Prostate gland (tissue), 2 donors: ENCODE measurements at regions not wholly inside any gene's neighbourhood (a gene's known extent, or its start where the extent isn't known, plus 50 kb on each side); places are given as distances from the start of the nearest gene placed in this dataset.

Source experiments
- DNase-seq: peaks from one replicate; pipeline ENCODE4 v3.0.0-alpha.2; 2019; ENCODE audit warnings: low spot score
- H3K27ac ChIP-seq, 2 donors: fragments of 200-600 bp; sonication (generic); 2 replicates each; pipeline ENCODE4 v1.5.1; 2017 to 2019
- H3K27me3 ChIP-seq: fragments of 200-600 bp; sonication (generic); replicated peaks from 2 replicates; pipeline ENCODE4 v1.5.1; 2019; ENCODE audit not compliant: insufficient read depth
- H3K36me3 ChIP-seq, 2 donors: fragments of 200-600 bp; sonication (generic); 1 replicate in 1 of 2; 2 replicates in 1 of 2; pipeline versions ENCODE4 v1.5.1 to v1.8.1; 2017 to 2019
- H3K4me1 ChIP-seq: fragments of 200-600 bp; sonication (generic); replicated peaks from 2 replicates; pipeline ENCODE4 v1.5.1; 2019
- H3K4me3 ChIP-seq, 2 donors: fragments of 200-600 bp; sonication (generic); 2 replicates each; pipeline ENCODE4 v1.5.1; 2017 to 2019
- H3K9me3 ChIP-seq: fragments of 200-600 bp; sonication (generic); 2 replicates; pipeline ENCODE4 v1.5.1; 2017
- CTCF ChIP-seq, 4 experiments: fragments of 200-600 bp in 2 of 4; fragments of 450-650 bp in 2 of 4; sonication (generic) in 2 of 4; IDR thresholded peaks; 1 replicate in 3 of 4; 2 replicates in 1 of 4; pipeline ENCODE4 v1.5.1; 2016 to 2019; ENCODE audit warnings: antibody characterized with exemption in 4 of 4, mild to moderate bottlenecking in 2 of 4, moderate library complexity in 2 of 4
- POLR2A ChIP-seq: fragments of 450-650 bp; IDR thresholded peaks from one replicate; pipeline ENCODE4 v1.6.1; 2016; ENCODE audit warnings: antibody characterized with exemption, mild to moderate bottlenecking
- POLR2AphosphoS5 ChIP-seq: sonication (generic); formaldehyde crosslinking; IDR thresholded peaks from one replicate; pipeline ENCODE4 v1.6.1; 2017; ENCODE audit warnings: antibody characterized with exemption
- WGBS: methylation state at CpG from one replicate; pipeline ENCODE4 v1.1.5; 2018; 5-methylcytosine and 5-hydroxymethylcytosine counted together
- intact Hi-C: fragments of 100-400 bp; cut with DNase I; formaldehyde crosslinking; loops from one replicate; pipeline ENCODE4 v1.14.2; 2022

- no peaks in the 10 kb centered on the region for H3K27me3 ChIP-seq
- no peak for DNase-seq
- 57% methylated on average over 1 of the region's 1 CpG for WGBS
- intact Hi-C loops, result no loop called here
- no peaks in the 10 kb centered on the region for H3K4me1 ChIP-seq
- H3K27ac ChIP-seq, result no peak overlapping the region
- no peak overlapping the region for H3K4me3 ChIP-seq
- no peaks in the 10 kb centered on the region for H3K36me3 ChIP-seq
- no peaks in the 10 kb centered on the region for H3K9me3 ChIP-seq
- TF ChIP-seq POLR2A (no peak), CTCF (IDR thresholded peaks at IDR 0.05) (no peak), POLR2AphosphoS5 (no peak)
Observed at GRCh38 chr21:20551939-20552338, 446.3 kb upstream of the NCAM2 start.

- TF ChIP-seq POLR2AphosphoS5 (no peak), CTCF (IDR thresholded peaks at IDR 0.05) (no peak), POLR2A (no peak)
- no peaks in the 10 kb centered on the region for H3K27me3 ChIP-seq
Observed at GRCh38 chr21:20554785-20555184, 443.4 kb upstream of the NCAM2 start.

GRCh38 chr21:20570824-20571232 lies 427.4 kb upstream of the NCAM2 start:
- no peaks in the 10 kb centered on the region for H3K9me3 ChIP-seq
- intact Hi-C loops, result no loop called here
- no peaks in the 10 kb centered on the region for H3K36me3 ChIP-seq
- no peak for DNase-seq
- no peaks in the 10 kb centered on the region for H3K4me1 ChIP-seq
- H3K27me3 ChIP-seq, result no peaks in the 10 kb centered on the region
- 42% methylated on average over 2 of the region's 2 CpGs for WGBS
- H3K27ac ChIP-seq, result no peak overlapping the region
- TF ChIP-seq POLR2A (no peak), CTCF (IDR thresholded peaks at IDR 0.05) (no peak), POLR2AphosphoS5 (no peak)
- no peak overlapping the region for H3K4me3 ChIP-seq

More at GRCh38 chr21:20554785-20555184, 443.4 kb upstream of the NCAM2 start:
- no peaks in the 10 kb centered on the region for H3K36me3 ChIP-seq
- no peak overlapping the region for H3K4me3 ChIP-seq
- no peaks in the 10 kb centered on the region for H3K9me3 ChIP-seq
- intact Hi-C loops, result no loop called here
- WGBS, result 89% methylated on average over 3 of the region's 3 CpGs
- no peak overlapping the region for H3K27ac ChIP-seq
- DNase-seq, result no peak
- H3K4me1 ChIP-seq, result no peaks in the 10 kb centered on the region

GRCh38 chr21:20572582-20572981 lies 425.6 kb upstream of the NCAM2 start:
- H3K36me3 ChIP-seq, result no peaks in the 10 kb centered on the region
- TF ChIP-seq POLR2A (no peak), POLR2AphosphoS5 (no peak), CTCF (IDR thresholded peaks at IDR 0.05) (no peak)
- H3K4me1 ChIP-seq, result no peaks in the 10 kb centered on the region
- intact Hi-C loops, result no loop called here
- H3K27ac ChIP-seq, result no peak overlapping the region
- H3K27me3 ChIP-seq, result no peaks in the 10 kb centered on the region
- 81% methylated on average over 4 of the region's 4 CpGs for whole genome bisulfite sequencing
- no peak overlapping the region for H3K4me3 ChIP-seq
- H3K9me3 ChIP-seq, result no peaks in the 10 kb centered on the region
- DNase-seq, result no peak

- Histone ChIP-seq H3K27me3 (no peaks in the 10 kb centered on the region), H3K4me3 (no peak overlapping the region), H3K9me3 (no peaks in the 10 kb centered on the region), H3K27ac (no peak overlapping the region), H3K36me3 (no peaks in the 10 kb centered on the region), H3K4me1 (no peaks in the 10 kb centered on the region)
- intact Hi-C loops, result no loop called here
- no peak for TF ChIP-seq POLR2A
- no peak for TF ChIP-seq CTCF (IDR thresholded peaks at IDR 0.05)
- no peak for TF ChIP-seq POLR2AphosphoS5
- 87% methylated on average over 1 of the region's 1 CpG for WGBS
- no peak for DNase-seq
Observed at GRCh38 chr21:20581361-20581760, 416.8 kb upstream of the NCAM2 start.
